AG09309 (cell line): ENCODE measurements at regions not wholly inside any gene's neighbourhood (a gene's known extent, or its start where the extent isn't known, plus 50 kb on each side); places are given as distances from the start of the nearest gene placed in this dataset.

Experiments
- DNase-seq: peaks from one replicate; pipeline ENCODE4 v3.0.0-alpha.2; 2010; ENCODE audit warnings: low read depth
- H3K4me3 ChIP-seq: 2 replicates; pipeline ENCODE4 v1.5.1; 2011; ENCODE audit warnings: mild to moderate bottlenecking, low read depth, low read length, moderate library complexity; ENCODE audit not compliant: control insufficient read depth
- CTCF ChIP-seq: IDR thresholded peaks from 2 replicates; pipeline ENCODE4 v1.5.1; 2011; ENCODE audit warnings: mild to moderate bottlenecking, low read depth, low read length, inconsistent platforms; ENCODE audit not compliant: insufficient read depth, control insufficient read depth; ENCODE audit errors: missing control alignments

GRCh38 chr16:13507530-13507929, 412.4 kb upstream of the ERCC4 start:
- no peak for TF ChIP-seq CTCF
- DNase-seq: no peak
- H3K4me3 ChIP-seq: no peak overlapping the region

- H3K4me3 ChIP-seq: no peak overlapping the region
- no peak for TF ChIP-seq CTCF
- DNase-seq: no peak
These were observed 409.4 kb upstream of the ERCC4 start for GRCh38 chr16:13510425-13511151.

- DNase-seq: no peak
- no peak for TF ChIP-seq CTCF
- H3K4me3 ChIP-seq: no peak overlapping the region
These were observed 402.1 kb upstream of the ERCC4 start for GRCh38 chr16:13517841-13518240.

- no peak overlapping the region for H3K4me3 ChIP-seq
- no peak for TF ChIP-seq CTCF
- no peak for DNase-seq
These were observed 400.1 kb upstream of the ERCC4 start for GRCh38 chr16:13519871-13520270.

DNA sequence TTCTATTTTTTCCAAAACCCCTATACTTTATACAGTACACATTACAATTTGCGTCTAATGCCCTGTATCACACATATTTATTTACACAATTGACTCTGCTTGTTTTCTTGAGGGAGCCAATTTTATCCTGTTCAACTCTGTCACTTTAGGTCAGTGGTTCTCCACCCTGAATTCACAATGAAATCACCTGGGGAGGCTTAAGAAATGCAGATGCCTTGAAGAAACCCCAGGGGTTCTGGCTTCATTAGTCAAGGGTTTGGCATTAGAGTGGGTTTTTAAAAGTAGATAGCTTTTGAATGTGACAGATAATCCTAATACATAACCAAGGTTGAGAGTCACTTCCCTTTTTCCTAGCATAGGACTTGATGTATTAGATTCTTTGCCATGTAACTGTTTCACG, 398.6 kb upstream of the ERCC4 start:
- no peak for DNase-seq
- no peak overlapping the region for H3K4me3 ChIP-seq
- TF ChIP-seq CTCF: no peak

DNA sequence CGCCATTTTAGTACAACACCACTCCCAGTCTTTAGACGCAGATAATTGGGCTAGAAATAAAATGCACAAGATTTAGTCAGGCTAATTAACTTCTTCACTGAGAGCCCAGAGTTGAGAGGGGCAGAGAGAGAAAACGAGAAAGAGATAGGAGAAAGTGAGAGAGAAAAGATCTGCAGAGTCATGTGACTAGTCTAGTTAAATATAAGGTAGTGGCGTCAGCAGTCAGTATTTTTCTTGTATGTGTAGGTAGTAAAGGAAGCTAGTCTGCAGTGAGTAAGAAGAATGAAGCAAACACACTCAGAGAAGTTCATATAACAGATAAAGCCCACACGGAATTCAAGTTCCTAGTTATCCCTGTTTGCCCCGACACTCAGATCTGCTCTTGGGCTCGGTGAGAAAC, 392.6 kb upstream of the ERCC4 start:
- no peak for DNase-seq
- TF ChIP-seq CTCF: no peak
- no peak overlapping the region for H3K4me3 ChIP-seq
